Uterus (tissue), 3 donors: ENCODE measurements at regions not wholly inside any gene's neighbourhood (a gene's known extent, or its start where the extent isn't known, plus 50 kb on each side); places are given as distances from the start of the nearest gene placed in this dataset.
"Not testable (repeated sequence)": the region's sequence is repeated elsewhere in the genome, so short reads cannot be mapped to it uniquely, and the experiment has no call there.

Experiments used
- DNase-seq, 2 donors: peaks; one replicate each; pipeline ENCODE4 v3.0.0-alpha.2; 2019 to 2020
- H3K27ac ChIP-seq, 2 donors: fragments of 200-600 bp; sonication (generic); 1 replicate in 1 of 2; 2 replicates in 1 of 2; pipeline ENCODE4 v1.5.1; 2016 to 2018
- H3K27me3 ChIP-seq, 2 donors: fragments of 200-600 bp; sonication (generic); one replicate each; pipeline ENCODE4 v1.5.1; 2018 to 2019; ENCODE audit warnings: control low read depth in 1 of 2
- H3K36me3 ChIP-seq, 2 donors: fragments of 200-600 bp; sonication (generic); one replicate each; pipeline ENCODE4 v1.5.1; 2019; ENCODE audit warnings: control low read depth in 1 of 2
- H3K4me1 ChIP-seq, 2 donors: fragments of 200-600 bp; sonication (generic); one replicate each; pipeline ENCODE4 v1.5.1; 2018 to 2019; ENCODE audit warnings: control low read depth in 1 of 2
- H3K4me3 ChIP-seq, 2 donors: fragments of 200-600 bp; sonication (generic); 1 replicate in 1 of 2; 2 replicates in 1 of 2; pipeline ENCODE4 v1.5.1; 2018 to 2019; ENCODE audit warnings: mild to moderate bottlenecking in 1 of 2
- H3K9me3 ChIP-seq, 2 donors: fragments of 200-600 bp; sonication (generic); one replicate each; pipeline ENCODE4 v1.5.1; 2019; ENCODE audit warnings: control low read depth in 1 of 2
- POLR2A ChIP-seq, 2 donors: fragments of 450-650 bp; IDR thresholded peaks; one replicate each; pipeline ENCODE4 v1.6.1; 2016; ENCODE audit warnings: antibody characterized with exemption in 2 of 2, mild to moderate bottlenecking in 1 of 2, moderate library complexity in 1 of 2
- intact Hi-C: fragments of 100-400 bp; cut with DNase I; formaldehyde crosslinking; loops from one replicate; pipeline ENCODE4 v1.15.1; 2023; ENCODE audit warnings: low total_unique reads
- TF ChIP-seq, protein P1 (sequence below), 4 experiments: fragments of 200-600 bp in 2 of 4; fragments of 450-650 bp in 2 of 4; sonication (generic) in 2 of 4; IDR thresholded peaks; one replicate each; pipeline ENCODE4 v1.5.1; 2016 to 2019; ENCODE audit warnings: antibody characterized with exemption in 4 of 4, mild to moderate bottlenecking in 2 of 4, moderate library complexity in 1 of 4
- donor health status: DM: yes; HTN: yes; CAD: no.

DNA sequence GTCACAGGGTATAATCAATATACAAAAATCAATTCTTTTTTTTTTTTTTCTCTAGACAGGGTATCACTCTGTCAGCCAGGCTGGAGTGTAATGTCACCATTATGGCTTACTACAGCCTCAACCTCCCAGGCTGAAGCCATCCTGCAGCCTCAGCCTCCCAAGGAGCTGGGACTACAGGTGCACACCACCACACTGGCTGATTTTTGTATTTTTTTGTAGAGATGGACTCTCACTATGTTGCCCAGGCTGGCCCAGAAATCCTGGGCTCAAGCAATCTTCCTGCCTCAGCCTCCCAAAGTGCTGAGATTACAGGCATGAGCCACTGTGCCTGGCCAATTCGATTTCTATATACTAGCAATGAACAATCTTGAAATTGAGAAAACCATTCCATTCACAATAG is 263.2 kb downstream of the GOLGA6L6 start:
- intact Hi-C loops, H3K4me3 ChIP-seq, H3K36me3 ChIP-seq, H3K4me1 ChIP-seq, H3K27ac ChIP-seq, H3K9me3 ChIP-seq, DNase-seq, H3K27me3 ChIP-seq: not testable (repeated sequence)

DNA sequence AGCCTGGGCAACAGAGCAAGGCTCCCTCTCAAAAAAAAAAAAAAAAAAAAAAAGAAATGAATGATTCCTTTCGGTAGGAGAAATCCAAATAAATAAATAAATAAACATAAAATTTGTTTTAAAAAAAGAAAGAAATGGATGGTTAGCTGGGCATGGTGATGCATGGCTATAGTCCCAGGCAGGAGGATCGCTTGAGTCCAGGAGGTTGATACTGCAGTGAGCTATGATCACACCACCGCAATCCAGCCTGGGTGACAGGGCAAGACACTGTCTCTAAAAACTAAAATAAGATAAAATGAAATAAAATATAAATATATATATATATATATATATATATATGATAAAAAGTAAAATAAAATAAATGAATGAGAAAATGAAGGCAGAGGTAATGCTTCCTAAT is 264.1 kb downstream of the GOLGA6L6 start:
- H3K36me3 ChIP-seq, H3K4me1 ChIP-seq, DNase-seq, H3K27me3 ChIP-seq, H3K4me3 ChIP-seq, intact Hi-C loops, H3K27ac ChIP-seq, H3K9me3 ChIP-seq: not testable (repeated sequence)

DNA sequence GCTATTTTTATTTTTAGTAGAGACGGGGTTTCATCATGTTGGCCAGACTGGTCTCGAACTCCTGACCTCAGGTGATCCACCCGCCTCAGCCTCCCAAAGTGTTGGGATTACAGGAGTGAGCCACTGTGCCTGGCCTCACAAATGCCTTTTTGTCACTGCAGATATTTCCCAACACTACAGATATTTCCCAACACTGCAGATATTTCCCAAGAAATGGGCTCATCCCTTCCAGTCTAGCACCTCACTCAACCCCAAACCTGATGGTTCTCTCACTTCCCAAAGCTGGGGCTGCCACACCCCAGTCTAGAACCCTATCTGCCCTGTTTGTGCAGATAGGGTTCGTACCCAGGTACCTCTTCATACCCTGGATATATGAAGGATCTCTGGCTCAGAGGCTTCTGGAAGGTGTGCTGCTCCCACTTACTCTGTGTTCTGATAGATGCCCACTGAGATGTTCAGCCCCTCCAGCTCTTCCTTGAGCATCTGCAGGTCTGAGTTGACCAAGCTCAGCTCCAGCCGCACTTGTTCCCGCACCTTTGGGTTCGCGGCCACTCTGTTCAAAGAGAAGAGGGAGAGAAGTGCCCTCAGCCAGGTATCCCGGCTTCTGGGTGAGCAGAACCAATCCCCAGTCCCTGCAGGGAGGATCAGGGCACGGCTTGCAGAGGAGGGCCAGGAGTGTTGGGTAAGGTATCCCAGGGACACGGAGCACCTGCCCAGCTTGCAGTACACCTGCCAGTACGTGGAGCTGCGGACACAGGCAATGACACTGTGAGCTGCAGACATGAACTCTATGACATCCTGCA is 265.1 kb downstream of the GOLGA6L6 start:
- H3K4me1 ChIP-seq, H3K27me3 ChIP-seq, H3K27ac ChIP-seq, DNase-seq, H3K9me3 ChIP-seq, H3K4me3 ChIP-seq, H3K36me3 ChIP-seq, intact Hi-C loops: not testable (repeated sequence)

DNA sequence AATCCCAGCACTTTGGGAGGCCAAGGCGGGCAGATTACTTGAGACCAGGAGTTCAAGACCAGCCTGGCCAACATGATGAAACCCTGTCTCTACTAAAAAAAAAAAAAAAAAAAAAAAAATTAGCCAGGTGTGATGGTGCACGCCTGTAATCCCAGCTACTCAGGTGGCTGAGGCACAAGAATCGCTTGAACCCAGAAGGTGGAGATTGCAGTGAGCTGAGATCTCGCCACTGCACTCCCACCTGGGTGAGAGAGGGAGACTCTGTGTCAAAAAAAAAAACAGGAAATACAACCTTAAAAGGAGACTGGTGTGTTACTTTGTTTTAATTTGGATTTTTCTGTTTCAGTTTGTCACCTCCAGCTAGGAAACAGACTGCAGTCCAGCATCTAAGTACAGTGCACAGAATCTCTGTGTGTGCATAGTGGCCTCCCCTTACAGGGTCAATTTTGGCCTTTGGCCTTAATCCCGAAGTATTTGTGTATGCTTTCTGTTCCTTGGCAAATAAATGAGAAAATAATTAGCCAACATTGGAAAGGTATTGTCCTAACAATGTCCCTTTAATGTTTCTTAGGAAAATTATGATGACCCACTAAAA is 266.1 kb downstream of the GOLGA6L6 start:
- H3K36me3 ChIP-seq, DNase-seq, H3K4me3 ChIP-seq, intact Hi-C loops, H3K27me3 ChIP-seq, H3K4me1 ChIP-seq, H3K9me3 ChIP-seq, H3K27ac ChIP-seq: not testable (repeated sequence)

DNA sequence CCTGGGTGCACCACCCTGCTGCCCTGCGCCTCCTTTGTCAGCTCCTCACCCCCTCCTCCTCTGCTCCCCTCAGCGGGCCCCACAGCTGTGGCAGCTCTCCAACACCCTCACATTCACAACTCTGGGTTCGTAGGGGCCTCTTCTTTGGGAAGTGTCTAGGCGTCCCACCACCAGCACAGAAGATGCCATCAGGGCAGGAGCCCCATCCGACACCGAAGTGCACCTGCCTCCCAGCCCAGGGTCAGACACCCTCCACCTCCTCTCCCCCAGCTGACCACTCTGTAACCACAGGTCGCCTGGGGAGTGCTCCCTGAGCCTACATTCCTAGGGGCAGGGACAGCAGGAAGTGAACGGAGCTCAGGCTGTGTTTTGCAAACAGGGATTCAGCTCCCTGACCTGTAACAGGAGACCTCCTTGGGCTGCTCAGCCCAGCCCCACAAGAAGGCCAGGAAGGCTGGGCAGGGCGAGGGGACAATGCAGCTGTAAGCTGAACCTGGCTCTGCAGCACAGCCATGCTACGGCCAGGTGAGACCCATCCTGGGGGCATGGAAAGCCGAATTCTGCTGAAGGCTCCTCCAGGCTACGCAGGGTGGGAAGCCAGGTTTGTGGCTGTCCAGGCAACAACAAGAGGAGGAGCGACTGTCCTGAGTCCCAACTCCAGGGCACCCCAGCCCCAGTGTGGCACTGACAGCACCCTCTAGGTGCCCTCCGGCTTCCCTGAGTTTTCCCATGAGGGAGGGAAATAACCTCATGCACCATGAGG is 269.0 kb downstream of the GOLGA6L6 start:
- no peak for DNase-seq
- no peaks in the 10 kb centered on the region for H3K4me1 ChIP-seq
- H3K9me3 ChIP-seq: no peaks in the 10 kb centered on the region
- no peak overlapping the region for H3K27ac ChIP-seq
- H3K27me3 ChIP-seq: no peaks in the 10 kb centered on the region
- no peak overlapping the region for H3K4me3 ChIP-seq
- intact Hi-C loops: no loop called here
- TF ChIP-seq POLR2A (IDR thresholded peaks at IDR 0.05): no peak
- TF ChIP-seq, protein P1, sequence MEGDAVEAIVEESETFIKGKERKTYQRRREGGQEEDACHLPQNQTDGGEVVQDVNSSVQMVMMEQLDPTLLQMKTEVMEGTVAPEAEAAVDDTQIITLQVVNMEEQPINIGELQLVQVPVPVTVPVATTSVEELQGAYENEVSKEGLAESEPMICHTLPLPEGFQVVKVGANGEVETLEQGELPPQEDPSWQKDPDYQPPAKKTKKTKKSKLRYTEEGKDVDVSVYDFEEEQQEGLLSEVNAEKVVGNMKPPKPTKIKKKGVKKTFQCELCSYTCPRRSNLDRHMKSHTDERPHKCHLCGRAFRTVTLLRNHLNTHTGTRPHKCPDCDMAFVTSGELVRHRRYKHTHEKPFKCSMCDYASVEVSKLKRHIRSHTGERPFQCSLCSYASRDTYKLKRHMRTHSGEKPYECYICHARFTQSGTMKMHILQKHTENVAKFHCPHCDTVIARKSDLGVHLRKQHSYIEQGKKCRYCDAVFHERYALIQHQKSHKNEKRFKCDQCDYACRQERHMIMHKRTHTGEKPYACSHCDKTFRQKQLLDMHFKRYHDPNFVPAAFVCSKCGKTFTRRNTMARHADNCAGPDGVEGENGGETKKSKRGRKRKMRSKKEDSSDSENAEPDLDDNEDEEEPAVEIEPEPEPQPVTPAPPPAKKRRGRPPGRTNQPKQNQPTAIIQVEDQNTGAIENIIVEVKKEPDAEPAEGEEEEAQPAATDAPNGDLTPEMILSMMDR (IDR thresholded peaks at IDR 0.05): no peak
- H3K36me3 ChIP-seq: no peaks in the 10 kb centered on the region

DNA sequence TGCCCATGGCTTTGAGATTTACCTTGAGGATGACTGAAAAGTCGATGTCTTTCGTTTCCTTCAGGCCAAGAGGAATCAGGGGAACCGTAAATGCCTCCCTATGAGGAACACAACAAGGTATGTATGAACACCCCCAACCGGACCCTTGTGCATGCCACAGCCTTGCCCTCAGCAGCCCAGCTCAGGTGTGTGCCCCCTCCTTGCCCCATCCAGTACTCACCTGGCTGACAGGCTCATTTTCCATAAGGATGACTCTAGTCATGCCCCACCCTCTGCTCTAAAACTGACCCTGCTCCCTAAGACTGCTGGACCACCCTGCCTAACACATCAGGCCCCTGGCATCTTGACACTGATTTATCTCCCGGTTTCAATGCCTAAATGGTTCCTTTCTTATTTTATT is 270.0 kb downstream of the GOLGA6L6 start:
- Histone ChIP-seq H3K4me1 (no peaks in the 10 kb centered on the region), H3K9me3 (no peaks in the 10 kb centered on the region), H3K27ac (no peak overlapping the region), H3K4me3 (no peak overlapping the region), H3K27me3 (no peaks in the 10 kb centered on the region), H3K36me3 (no peaks in the 10 kb centered on the region)
- no peak for DNase-seq
- intact Hi-C loops: no loop called here
- TF ChIP-seq POLR2A (IDR thresholded peaks at IDR 0.05): no peak
- TF ChIP-seq, protein P1 (IDR thresholded peaks at IDR 0.05): no peak

DNA sequence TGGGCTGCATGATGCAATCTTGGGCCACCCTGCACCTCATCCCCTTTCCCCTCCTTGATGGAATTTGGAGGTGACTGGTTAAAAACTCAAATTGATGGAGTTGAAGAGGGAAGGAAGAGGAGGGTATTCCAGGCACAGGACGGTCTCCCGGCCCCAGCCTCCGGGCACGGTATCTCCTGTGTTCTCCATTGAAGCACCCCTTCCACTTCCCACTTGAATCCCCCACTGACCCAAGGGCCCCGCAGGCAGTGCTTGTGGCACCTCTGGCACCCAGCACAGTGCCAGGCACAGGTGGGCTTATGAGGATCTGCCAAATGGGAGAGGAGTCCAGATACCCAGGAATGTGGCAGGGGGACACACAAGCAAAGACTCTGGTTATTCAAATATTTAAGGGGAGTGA is 271.6 kb downstream of the GOLGA6L6 start:
- H3K27me3 ChIP-seq, H3K27ac ChIP-seq, intact Hi-C loops, H3K4me1 ChIP-seq, H3K9me3 ChIP-seq, DNase-seq, H3K4me3 ChIP-seq, H3K36me3 ChIP-seq: not testable (repeated sequence)

DNA sequence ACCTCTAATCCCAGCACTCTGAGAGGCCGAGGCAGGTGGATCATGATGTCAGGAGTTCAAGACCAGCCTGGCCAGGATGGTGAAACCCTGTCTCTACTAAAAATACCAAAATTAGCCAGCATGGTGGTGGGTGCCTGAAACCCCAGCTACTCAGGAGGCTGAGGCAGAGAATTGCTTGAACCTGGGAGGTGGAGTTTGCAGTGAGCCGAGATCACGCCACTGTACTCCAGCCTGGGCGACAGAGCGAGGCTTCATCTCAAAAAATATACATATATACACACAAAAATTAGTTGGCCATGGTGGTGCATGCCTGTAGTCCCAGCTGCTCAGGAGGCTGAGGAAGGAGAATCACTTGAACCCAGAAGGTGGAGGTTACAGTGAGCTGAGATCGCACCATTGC is 273.6 kb downstream of the GOLGA6L6 start:
- intact Hi-C loops, H3K36me3 ChIP-seq, H3K27ac ChIP-seq, H3K27me3 ChIP-seq, H3K4me1 ChIP-seq, H3K4me3 ChIP-seq, H3K9me3 ChIP-seq, DNase-seq: not testable (repeated sequence)

DNA sequence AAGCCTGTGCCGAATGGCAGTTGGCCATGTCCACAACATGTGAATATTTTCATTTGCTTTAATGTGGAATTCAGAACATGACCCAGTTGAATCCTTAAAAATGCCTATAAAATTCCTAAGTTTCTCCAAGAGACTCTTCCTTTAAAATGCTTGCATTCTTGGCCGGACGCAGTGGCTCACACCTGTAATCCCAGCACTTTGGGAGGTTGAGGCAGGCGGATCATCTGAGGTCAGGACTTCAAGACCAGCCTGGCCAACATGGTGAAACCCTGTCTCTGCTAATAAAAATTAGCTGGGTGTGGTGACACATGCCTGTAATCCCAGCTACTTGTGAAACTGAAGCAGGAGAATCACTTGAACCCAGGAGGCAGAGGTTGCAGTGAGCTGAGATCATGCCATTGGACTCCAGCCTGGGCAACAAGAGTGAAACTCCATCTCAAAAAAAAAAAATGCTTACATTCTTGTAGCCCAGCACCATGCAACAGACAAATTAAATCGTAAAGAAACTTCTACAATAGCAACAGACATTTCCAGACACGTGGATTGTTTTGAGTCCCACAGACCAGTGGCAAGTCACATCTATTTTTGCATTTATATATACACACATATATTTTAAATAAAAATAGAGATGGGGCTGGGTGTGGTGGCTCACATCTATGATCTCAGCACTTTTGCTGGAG is 274.4 kb downstream of the GOLGA6L6 start:
- H3K4me1 ChIP-seq, H3K9me3 ChIP-seq, H3K4me3 ChIP-seq, DNase-seq, H3K27ac ChIP-seq, H3K27me3 ChIP-seq, H3K36me3 ChIP-seq, intact Hi-C loops: not testable (repeated sequence)

DNA sequence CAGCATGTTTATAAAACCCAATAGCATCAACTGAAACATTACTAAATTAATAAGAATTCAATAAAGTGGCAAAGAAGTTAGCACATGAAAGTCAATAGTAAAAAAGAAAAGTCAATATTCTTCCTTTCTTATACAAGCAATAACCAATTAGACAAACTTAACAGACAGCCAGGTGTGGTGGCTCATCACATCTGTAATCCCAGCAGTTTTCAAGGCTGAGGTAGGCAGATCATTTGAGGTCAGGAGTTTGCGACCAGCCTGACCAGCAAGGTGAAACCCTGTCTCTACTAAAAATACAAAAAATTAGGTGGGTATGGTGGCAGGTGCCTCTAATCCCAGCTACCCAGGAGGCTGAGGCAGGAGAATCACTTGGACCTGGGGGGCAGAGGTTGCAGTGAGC is 275.9 kb downstream of the GOLGA6L6 start:
- H3K36me3 ChIP-seq, H3K4me3 ChIP-seq, H3K27ac ChIP-seq, H3K27me3 ChIP-seq, DNase-seq, H3K9me3 ChIP-seq, H3K4me1 ChIP-seq, intact Hi-C loops: not testable (repeated sequence)
